Central memory CD8-positive, alpha-beta T cell (primary cell): ENCODE measurements at regions not wholly inside any gene's neighbourhood (a gene's known extent, or its start where the extent isn't known, plus 50 kb on each side); places are given as distances from the start of the nearest gene placed in this dataset.
"Not testable (repeated sequence)": the region's sequence is repeated elsewhere in the genome, so short reads cannot be mapped to it uniquely, and the experiment has no call there.

Source experiments
- ATAC-seq: fragments of 150-1000 bp; cut with Tn5 transposase; replicated peaks from 2 replicates; pipeline ENCODE4 v1.10.0; 2022; ENCODE audit warnings: mild to moderate bottlenecking, moderate FRiP score, moderate number of reproducible peaks; ENCODE audit not compliant: poor library complexity, severe bottlenecking; ENCODE audit errors: extremely low read depth
- DNase-seq, 2 donors: peaks; one replicate each; pipeline ENCODE4 v3.0.0; 2021; ENCODE audit warnings: low spot score in 2 of 2
- H3K27ac Mint-ChIP-seq: one replicate; pipeline ENCODE4 v1.8.0; 2022; ENCODE audit warnings: low read depth, mild to moderate bottlenecking, moderate library complexity, mixed read lengths
- H3K27me3 Mint-ChIP-seq: one replicate; pipeline ENCODE4 v1.8.0; 2022; ENCODE audit warnings: mixed read lengths
- H3K36me3 Mint-ChIP-seq: one replicate; pipeline ENCODE4 v1.8.0; 2022; ENCODE audit warnings: mild to moderate bottlenecking, moderate library complexity, mixed read lengths; ENCODE audit not compliant: insufficient read depth
- H3K4me1 Mint-ChIP-seq: one replicate; pipeline ENCODE4 v1.8.0; 2022; ENCODE audit warnings: mixed read lengths
- H3K4me3 Mint-ChIP-seq: one replicate; pipeline ENCODE4 v1.8.0; 2022; ENCODE audit warnings: mild to moderate bottlenecking, moderate library complexity, mixed read lengths
- H3K9me3 Mint-ChIP-seq: one replicate; pipeline ENCODE4 v1.8.0; 2022; ENCODE audit warnings: mixed read lengths

- no peaks in the 10 kb centered on the region for H3K36me3 Mint-ChIP-seq
- no peak overlapping the region for H3K4me3 Mint-ChIP-seq
- no peaks in the 10 kb centered on the region for H3K9me3 Mint-ChIP-seq
- H3K27me3 Mint-ChIP-seq = peaks cover 27% of the 10 kb centered on the region
- H3K27ac Mint-ChIP-seq = no peak overlapping the region
- DNase-seq = no peak
- H3K4me1 Mint-ChIP-seq = no peaks in the 10 kb centered on the region
- no peak for ATAC-seq
These were observed 225.3 kb downstream of the ICOS start for GRCh38 chr2:204161886-204162285.

- no peak overlapping the region for H3K4me3 Mint-ChIP-seq
- no peak for DNase-seq
- H3K27me3 Mint-ChIP-seq = peaks cover 8% of the 10 kb centered on the region
- no peak for ATAC-seq
- no peak overlapping the region for H3K27ac Mint-ChIP-seq
- no peaks in the 10 kb centered on the region for H3K36me3 Mint-ChIP-seq
- no peaks in the 10 kb centered on the region for H3K9me3 Mint-ChIP-seq
- H3K4me1 Mint-ChIP-seq = no peaks in the 10 kb centered on the region
These were observed 230.4 kb downstream of the ICOS start for GRCh38 chr2:204166961-204167360.

- not testable (repeated sequence) for H3K27ac Mint-ChIP-seq, H3K36me3 Mint-ChIP-seq, ATAC-seq, H3K4me3 Mint-ChIP-seq, DNase-seq, H3K4me1 Mint-ChIP-seq, H3K9me3 Mint-ChIP-seq, H3K27me3 Mint-ChIP-seq
These were observed 231.1 kb downstream of the ICOS start for GRCh38 chr2:204167670-204168069.

GRCh38 chr2:204170411-204170810 lies 233.8 kb downstream of the ICOS start:
- H3K4me3 Mint-ChIP-seq = no peak overlapping the region
- H3K9me3 Mint-ChIP-seq = no peaks in the 10 kb centered on the region
- no peaks in the 10 kb centered on the region for H3K4me1 Mint-ChIP-seq

GRCh38 chr2:204171432-204172144 lies 235.0 kb downstream of the ICOS start:
- ATAC-seq = no peak
- H3K9me3 Mint-ChIP-seq = no peaks in the 10 kb centered on the region
- H3K36me3 Mint-ChIP-seq = no peaks in the 10 kb centered on the region
- H3K27ac Mint-ChIP-seq = no peak overlapping the region
- no peak for DNase-seq
- H3K4me1 Mint-ChIP-seq = no peaks in the 10 kb centered on the region
- H3K4me3 Mint-ChIP-seq = no peak overlapping the region
- H3K27me3 Mint-ChIP-seq = no peaks in the 10 kb centered on the region

More at GRCh38 chr2:204170411-204170810, 233.8 kb downstream of the ICOS start:
- peaks cover 7% of the 10 kb centered on the region for H3K27me3 Mint-ChIP-seq
- ATAC-seq (no peak), DNase-seq (no peak)
- no peaks in the 10 kb centered on the region for H3K36me3 Mint-ChIP-seq
- no peak overlapping the region for H3K27ac Mint-ChIP-seq

GRCh38 chr2:204172145-204172600 lies 235.6 kb downstream of the ICOS start:
- Mint-ChIP-seq H3K27ac (no peak overlapping the region), H3K27me3 (no peaks in the 10 kb centered on the region), H3K4me1 (no peaks in the 10 kb centered on the region), H3K4me3 (no peak overlapping the region), H3K9me3 (no peaks in the 10 kb centered on the region), H3K36me3 (no peaks in the 10 kb centered on the region)
- DNase-seq = no peak
- no peak for ATAC-seq

- Mint-ChIP-seq H3K9me3 (no peaks in the 10 kb centered on the region), H3K36me3 (no peaks in the 10 kb centered on the region), H3K4me1 (no peaks in the 10 kb centered on the region), H3K27ac (no peak overlapping the region), H3K27me3 (peaks cover 11% of the 10 kb centered on the region), H3K4me3 (no peak overlapping the region)
- no peak for DNase-seq
- ATAC-seq = no peak
These were observed 237.5 kb downstream of the ICOS start for GRCh38 chr2:204174034-204174433.

- peaks cover 23% of the 10 kb centered on the region for H3K27me3 Mint-ChIP-seq
- DNase-seq (no peak), ATAC-seq (no peak)
- H3K9me3 Mint-ChIP-seq = no peaks in the 10 kb centered on the region
- no peak overlapping the region for H3K4me3 Mint-ChIP-seq
- no peaks in the 10 kb centered on the region for H3K36me3 Mint-ChIP-seq
- no peaks in the 10 kb centered on the region for H3K4me1 Mint-ChIP-seq
- H3K27ac Mint-ChIP-seq = no peak overlapping the region
These were observed 239.1 kb downstream of the ICOS start for GRCh38 chr2:204175552-204176271.

GRCh38 chr2:204176306-204176705 lies 239.7 kb downstream of the ICOS start:
- Mint-ChIP-seq H3K27ac (no peak overlapping the region), H3K27me3 (peaks cover 26% of the 10 kb centered on the region)

GRCh38 chr2:204177251-204177976 lies 240.9 kb downstream of the ICOS start:
- DNase-seq = no peak
- Mint-ChIP-seq H3K4me1 (no peaks in the 10 kb centered on the region), H3K4me3 (no peak overlapping the region), H3K27ac (no peak overlapping the region), H3K36me3 (no peaks in the 10 kb centered on the region), H3K27me3 (peaks cover 35% of the 10 kb centered on the region), H3K9me3 (no peaks in the 10 kb centered on the region)
- no peak for ATAC-seq

More at GRCh38 chr2:204176306-204176705, 239.7 kb downstream of the ICOS start:
- Mint-ChIP-seq H3K9me3 (no peaks in the 10 kb centered on the region), H3K36me3 (no peaks in the 10 kb centered on the region), H3K4me1 (no peaks in the 10 kb centered on the region), H3K4me3 (no peak overlapping the region)
- DNase-seq (no peak), ATAC-seq (no peak)

GRCh38 chr2:204177977-204178522 lies 241.5 kb downstream of the ICOS start:
- ATAC-seq (peak; percentile 67), DNase-seq (peak; percentile 23 to 44)
- Mint-ChIP-seq H3K27ac (no peak overlapping the region), H3K36me3 (no peaks in the 10 kb centered on the region), H3K4me1 (no peaks in the 10 kb centered on the region), H3K27me3 (peaks cover 36% of the 10 kb centered on the region), H3K9me3 (no peaks in the 10 kb centered on the region), H3K4me3 (no peak overlapping the region)

GRCh38 chr2:204180649-204181048 lies 244.1 kb downstream of the ICOS start:
- H3K4me1 Mint-ChIP-seq = no peaks in the 10 kb centered on the region

More at GRCh38 chr2:204180649-204181048, 244.1 kb downstream of the ICOS start:
- Mint-ChIP-seq H3K9me3 (no peaks in the 10 kb centered on the region), H3K36me3 (no peaks in the 10 kb centered on the region), H3K27ac (no peak overlapping the region), H3K4me3 (no peak overlapping the region), H3K27me3 (peaks cover 36% of the 10 kb centered on the region)
- ATAC-seq (no peak), DNase-seq (no peak)
